Fibroblast of the aortic adventitia (primary cell): ENCODE measurements at regions not wholly inside any gene's neighbourhood (a gene's known extent, or its start where the extent isn't known, plus 50 kb on each side); places are given as distances from the start of the nearest gene placed in this dataset.

Experiments
- DNase-seq: peaks from one replicate; pipeline ENCODE4 v3.0.0-alpha.2; 2010; ENCODE audit warnings: low read depth
- H3K4me3 ChIP-seq: 2 replicates; pipeline ENCODE4 v1.5.1; 2011; ENCODE audit warnings: low read depth, mild to moderate bottlenecking, control low read depth, low read length, moderate library complexity
- CTCF ChIP-seq: IDR thresholded peaks from 2 replicates; pipeline ENCODE4 v1.5.1; 2011; ENCODE audit warnings: mild to moderate bottlenecking, low read length, control low read depth, inconsistent platforms; ENCODE audit not compliant: insufficient read depth

GRCh38 chr6:168139121-168139520 lies 60.1 kb upstream of the FRMD1 start:
- TF ChIP-seq CTCF = no peak
- DNase-seq = no peak
- no peak overlapping the region for H3K4me3 ChIP-seq

- no peak for DNase-seq
- TF ChIP-seq CTCF = no peak
- H3K4me3 ChIP-seq = no peak overlapping the region
These were observed 59.4 kb upstream of the FRMD1 start for GRCh38 chr6:168138436-168138835.

- TF ChIP-seq CTCF = no peak
- no peak for DNase-seq
- no peak overlapping the region for H3K4me3 ChIP-seq
These were observed 58.0 kb upstream of the FRMD1 start for GRCh38 chr6:168137024-168137423.

- H3K4me3 ChIP-seq = no peak overlapping the region
- no peak for DNase-seq
- no peak for TF ChIP-seq CTCF
These were observed 57.6 kb upstream of the FRMD1 start for GRCh38 chr6:168136622-168137021.

GRCh38 chr6:168136001-168136400 lies 57.0 kb upstream of the FRMD1 start:
- TF ChIP-seq CTCF = no peak
- H3K4me3 ChIP-seq = no peak overlapping the region
- no peak for DNase-seq

- DNase-seq = no peak
- no peak overlapping the region for H3K4me3 ChIP-seq
- TF ChIP-seq CTCF = no peak
These were observed 55.7 kb upstream of the FRMD1 start for GRCh38 chr6:168134560-168135201.
